Tibial nerve (tissue), 4 donors: ENCODE measurements at regions not wholly inside any gene's neighbourhood (a gene's known extent, or its start where the extent isn't known, plus 50 kb on each side); places are given as distances from the start of the nearest gene placed in this dataset.

Source experiments
- EP300 ChIP-seq, 2 donors: sonication (generic); formaldehyde crosslinking; IDR thresholded peaks; one replicate each; pipeline ENCODE4 v1.6.1; 2017; ENCODE audit warnings: antibody characterized with exemption in 2 of 2, mild to moderate bottlenecking in 1 of 2
- TF ChIP-seq, protein P1 (sequence below), 5 experiments: fragments of 200-600 bp in 3 of 5; fragments of 450-650 bp in 2 of 5; sonication (generic) in 3 of 5; IDR thresholded peaks; one replicate each; pipeline ENCODE4 v1.5.1; 2016 to 2019; ENCODE audit warnings: antibody characterized with exemption in 5 of 5, mild to moderate bottlenecking in 3 of 5, moderate library complexity in 2 of 5

GRCh38 chr2:4214444-4215205 is 511.2 kb downstream of the DCDC2C start:
- TF ChIP-seq, protein P1, sequence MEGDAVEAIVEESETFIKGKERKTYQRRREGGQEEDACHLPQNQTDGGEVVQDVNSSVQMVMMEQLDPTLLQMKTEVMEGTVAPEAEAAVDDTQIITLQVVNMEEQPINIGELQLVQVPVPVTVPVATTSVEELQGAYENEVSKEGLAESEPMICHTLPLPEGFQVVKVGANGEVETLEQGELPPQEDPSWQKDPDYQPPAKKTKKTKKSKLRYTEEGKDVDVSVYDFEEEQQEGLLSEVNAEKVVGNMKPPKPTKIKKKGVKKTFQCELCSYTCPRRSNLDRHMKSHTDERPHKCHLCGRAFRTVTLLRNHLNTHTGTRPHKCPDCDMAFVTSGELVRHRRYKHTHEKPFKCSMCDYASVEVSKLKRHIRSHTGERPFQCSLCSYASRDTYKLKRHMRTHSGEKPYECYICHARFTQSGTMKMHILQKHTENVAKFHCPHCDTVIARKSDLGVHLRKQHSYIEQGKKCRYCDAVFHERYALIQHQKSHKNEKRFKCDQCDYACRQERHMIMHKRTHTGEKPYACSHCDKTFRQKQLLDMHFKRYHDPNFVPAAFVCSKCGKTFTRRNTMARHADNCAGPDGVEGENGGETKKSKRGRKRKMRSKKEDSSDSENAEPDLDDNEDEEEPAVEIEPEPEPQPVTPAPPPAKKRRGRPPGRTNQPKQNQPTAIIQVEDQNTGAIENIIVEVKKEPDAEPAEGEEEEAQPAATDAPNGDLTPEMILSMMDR (IDR thresholded peaks at IDR 0.05): no peak
- TF ChIP-seq EP300 (IDR thresholded peaks at IDR 0.05): no peak
